MM.1S (cell line): ENCODE measurements at regions not wholly inside any gene's neighbourhood (a gene's known extent, or its start where the extent isn't known, plus 50 kb on each side); places are given as distances from the start of the nearest gene placed in this dataset.

Source experiments
- EZH2 ChIP-seq: fragments of 300-600 bp; sonication (generic); optimal IDR thresholded peaks from 2 replicates; pipeline ENCODE3; 2017; ENCODE audit warnings: low read depth, mild to moderate bottlenecking, antibody characterized with exemption, low read length, mixed read lengths
- TF ChIP-seq, protein P1 (sequence below): fragments of 300-600 bp; sonication (generic); IDR thresholded peaks from 2 replicates; pipeline ENCODE4 v1.5.1; 2016; ENCODE audit warnings: antibody characterized with exemption, low read length, mixed read lengths

DNA sequence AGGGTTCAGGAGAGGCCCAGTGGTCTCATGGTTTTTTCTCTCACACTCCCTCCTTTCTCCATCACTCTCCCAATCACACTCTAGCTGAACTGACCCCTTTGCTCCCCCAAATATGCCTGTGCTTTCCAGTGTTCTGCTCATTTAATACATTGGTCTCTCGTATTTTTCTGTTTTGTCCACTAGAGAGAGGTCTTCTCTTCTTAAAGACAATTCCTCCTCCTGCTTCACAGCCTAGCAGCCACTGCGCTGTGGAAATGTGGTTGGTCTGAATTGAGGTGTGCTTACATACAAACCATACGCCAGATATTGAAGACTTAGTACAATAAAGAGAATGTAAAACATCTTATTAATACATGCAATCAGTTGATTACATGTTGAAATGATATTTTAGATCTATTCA, 60.6 kb upstream of the XCR1 start:
- TF ChIP-seq, protein P1, sequence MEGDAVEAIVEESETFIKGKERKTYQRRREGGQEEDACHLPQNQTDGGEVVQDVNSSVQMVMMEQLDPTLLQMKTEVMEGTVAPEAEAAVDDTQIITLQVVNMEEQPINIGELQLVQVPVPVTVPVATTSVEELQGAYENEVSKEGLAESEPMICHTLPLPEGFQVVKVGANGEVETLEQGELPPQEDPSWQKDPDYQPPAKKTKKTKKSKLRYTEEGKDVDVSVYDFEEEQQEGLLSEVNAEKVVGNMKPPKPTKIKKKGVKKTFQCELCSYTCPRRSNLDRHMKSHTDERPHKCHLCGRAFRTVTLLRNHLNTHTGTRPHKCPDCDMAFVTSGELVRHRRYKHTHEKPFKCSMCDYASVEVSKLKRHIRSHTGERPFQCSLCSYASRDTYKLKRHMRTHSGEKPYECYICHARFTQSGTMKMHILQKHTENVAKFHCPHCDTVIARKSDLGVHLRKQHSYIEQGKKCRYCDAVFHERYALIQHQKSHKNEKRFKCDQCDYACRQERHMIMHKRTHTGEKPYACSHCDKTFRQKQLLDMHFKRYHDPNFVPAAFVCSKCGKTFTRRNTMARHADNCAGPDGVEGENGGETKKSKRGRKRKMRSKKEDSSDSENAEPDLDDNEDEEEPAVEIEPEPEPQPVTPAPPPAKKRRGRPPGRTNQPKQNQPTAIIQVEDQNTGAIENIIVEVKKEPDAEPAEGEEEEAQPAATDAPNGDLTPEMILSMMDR: peak; percentile 50
- TF ChIP-seq EZH2: no peak
